HG02759 (cell line): ENCODE measurements at regions not wholly inside any gene's neighbourhood (a gene's known extent, or its start where the extent isn't known, plus 50 kb on each side); places are given as distances from the start of the nearest gene placed in this dataset.
"Not testable (repeated sequence)": the region's sequence is repeated elsewhere in the genome, so short reads cannot be mapped to it uniquely, and the experiment has no call there.

Experiments
- ATAC-seq: cut with Tn5 transposase; IDR thresholded peaks from one replicate; pipeline ENCODE4 v1.9.1; 2021; ENCODE audit warnings: mild to moderate bottlenecking, moderate library complexity; ENCODE audit not compliant: unreplicated experiment

- ATAC-seq = no peak
These were observed 261.5 kb upstream of the AGTR2 start for GRCh38 chrX:115909017-115909416.

GRCh38 chrX:115911967-115912366 lies 258.6 kb upstream of the AGTR2 start:
- ATAC-seq = no peak

GRCh38 chrX:115912372-115912897 lies 258.1 kb upstream of the AGTR2 start:
- ATAC-seq = peak; percentile 96

- ATAC-seq = peak; percentile 41
These were observed 257.0 kb upstream of the AGTR2 start for GRCh38 chrX:115913575-115913974.

GRCh38 chrX:115915625-115916024 lies 254.9 kb upstream of the AGTR2 start:
- ATAC-seq = not testable (repeated sequence)

GRCh38 chrX:115929480-115929879 lies 241.1 kb upstream of the AGTR2 start:
- no peak for ATAC-seq

- ATAC-seq = no peak
These were observed 234.5 kb upstream of the AGTR2 start for GRCh38 chrX:115936008-115936407.

- no peak for ATAC-seq
These were observed 231.5 kb upstream of the AGTR2 start for GRCh38 chrX:115939070-115939469.

- no peak for ATAC-seq
These were observed 230.8 kb upstream of the AGTR2 start for GRCh38 chrX:115939636-115940160.

GRCh38 chrX:115940348-115940747 lies 230.2 kb upstream of the AGTR2 start:
- peak; percentile 5 for ATAC-seq

GRCh38 chrX:115940888-115941332 lies 229.6 kb upstream of the AGTR2 start:
- ATAC-seq = peak; percentile 66

GRCh38 chrX:115941388-115941787 lies 229.2 kb upstream of the AGTR2 start:
- ATAC-seq = no peak

GRCh38 chrX:115946059-115946458 lies 224.5 kb upstream of the AGTR2 start:
- ATAC-seq = no peak

GRCh38 chrX:115948018-115948923 lies 222.3 kb upstream of the AGTR2 start:
- ATAC-seq = no peak

- ATAC-seq = no peak
These were observed 220.4 kb upstream of the AGTR2 start for GRCh38 chrX:115949900-115950822.

GRCh38 chrX:115952417-115953092 lies 218.0 kb upstream of the AGTR2 start:
- no peak for ATAC-seq

- ATAC-seq = no peak
These were observed 212.6 kb upstream of the AGTR2 start for GRCh38 chrX:115957862-115958490.

- ATAC-seq = no peak
These were observed 211.7 kb upstream of the AGTR2 start for GRCh38 chrX:115958687-115959359.

GRCh38 chrX:115960440-115961084 lies 210.0 kb upstream of the AGTR2 start:
- no peak for ATAC-seq
